Testis (tissue), 2 donors: ENCODE measurements at regions not wholly inside any gene's neighbourhood (a gene's known extent, or its start where the extent isn't known, plus 50 kb on each side); places are given as distances from the start of the nearest gene placed in this dataset.

Experiments used
- DNase-seq: peaks from one replicate; pipeline ENCODE4 v3.0.0-alpha.2; 2019
- H3K27ac ChIP-seq, 2 donors: fragments of 200-600 bp; sonication (generic); one replicate each; pipeline ENCODE4 v1.5.1; 2019
- H3K27me3 ChIP-seq: fragments of 200-600 bp; sonication (generic); one replicate; pipeline ENCODE4 v1.5.1; 2019
- H3K36me3 ChIP-seq: fragments of 200-600 bp; sonication (generic); one replicate; pipeline ENCODE4 v1.5.1; 2017; ENCODE audit warnings: low read depth; ENCODE audit errors: missing control alignments
- H3K4me1 ChIP-seq: fragments of 200-600 bp; sonication (generic); one replicate; pipeline ENCODE4 v1.5.1; 2019
- H3K4me3 ChIP-seq, 2 donors: fragments of 200-600 bp; sonication (generic); one replicate each; pipeline ENCODE4 v1.5.1; 2017 to 2019
- H3K9me3 ChIP-seq: fragments of 200-600 bp; sonication (generic); one replicate; pipeline ENCODE4 v1.5.1; 2017
- CTCF ChIP-seq, 3 experiments: fragments of 450-650 bp in 2 of 3; fragments of 200-600 bp in 1 of 3; sonication (generic) in 1 of 3; IDR thresholded peaks; one replicate each; pipeline ENCODE4 v1.5.1; 2016 to 2019; ENCODE audit warnings: antibody characterized with exemption in 3 of 3, mild to moderate bottlenecking in 2 of 3, moderate library complexity in 1 of 3
- POLR2A ChIP-seq: fragments of 450-650 bp; IDR thresholded peaks from one replicate; pipeline ENCODE4 v1.6.1; 2017; ENCODE audit warnings: antibody characterized with exemption, mild to moderate bottlenecking, moderate library complexity
- WGBS, 2 donors: methylation state at CpG; one replicate each; pipeline ENCODE4 v1.1.5; 2018; 5-methylcytosine and 5-hydroxymethylcytosine counted together
- intact Hi-C: fragments of 100-400 bp; cut with DNase I; formaldehyde crosslinking; loops from one replicate; pipeline ENCODE4 v1.15.1; 2023; ENCODE audit warnings: low total_unique reads

GRCh38 chr14:101068313-101069227 is 165.0 kb upstream of the RTL1 start:
- no peaks in the 10 kb centered on the region for H3K27me3 ChIP-seq
- no peak overlapping the region for H3K4me3 ChIP-seq
- H3K4me1 ChIP-seq, result no peaks in the 10 kb centered on the region
- H3K9me3 ChIP-seq, result no peaks in the 10 kb centered on the region
- intact Hi-C loops, result no loop called here
- 84% methylated on average over 34 of the region's 34 CpGs for WGBS, 2 donors
- no peak for TF ChIP-seq POLR2A
- DNase-seq, result no peak
- no peak overlapping the region for H3K27ac ChIP-seq
- H3K36me3 ChIP-seq, result no peaks in the 10 kb centered on the region

GRCh38 chr14:101069228-101069549 is 165.7 kb upstream of the RTL1 start:
- peak; percentile 7 for DNase-seq
- WGBS, 2 donors, result 87 to 91% methylated on average over 7 to 8 of the region's 8 CpGs
- H3K27me3 ChIP-seq, result no peaks in the 10 kb centered on the region
- no peaks in the 10 kb centered on the region for H3K4me1 ChIP-seq
- no peaks in the 10 kb centered on the region for H3K36me3 ChIP-seq
- H3K9me3 ChIP-seq, result no peaks in the 10 kb centered on the region
- TF ChIP-seq POLR2A (no peak), CTCF (IDR thresholded peaks at IDR 0.05) (no peak)
- H3K27ac ChIP-seq, result no peak overlapping the region
- no peak overlapping the region for H3K4me3 ChIP-seq
- intact Hi-C loops, result no loop called here

GRCh38 chr14:101069666-101070362 is 166.3 kb upstream of the RTL1 start:
- DNase-seq, result peak; percentile 6
- Histone ChIP-seq H3K27ac (no peak overlapping the region), H3K27me3 (no peaks in the 10 kb centered on the region), H3K4me3 (no peak overlapping the region), H3K4me1 (no peaks in the 10 kb centered on the region), H3K9me3 (no peaks in the 10 kb centered on the region), H3K36me3 (no peaks in the 10 kb centered on the region)
- TF ChIP-seq CTCF (IDR thresholded peaks at IDR 0.05) (no peak), POLR2A (no peak)
- intact Hi-C loops, result no loop called here
- WGBS, 2 donors, result 90 to 94% methylated on average over 9 to 11 of the region's 11 CpGs

- Histone ChIP-seq H3K4me3 (no peak overlapping the region), H3K9me3 (no peaks in the 10 kb centered on the region), H3K27ac (no peak overlapping the region), H3K4me1 (no peaks in the 10 kb centered on the region), H3K36me3 (no peaks in the 10 kb centered on the region), H3K27me3 (no peaks in the 10 kb centered on the region)
- TF ChIP-seq POLR2A (no peak), CTCF (IDR thresholded peaks at IDR 0.05) (no peak)
- intact Hi-C loops, result no loop called here
- 89 to 92% methylated on average over 7 to 16 of the region's 16 CpGs for WGBS, 2 donors
- DNase-seq, result peak; percentile 7
Measured at GRCh38 chr14:101070540-101071492, 167.3 kb upstream of the RTL1 start.

- intact Hi-C loops, result no loop called here
- Histone ChIP-seq H3K27ac (no peak overlapping the region), H3K36me3 (no peaks in the 10 kb centered on the region), H3K9me3 (no peaks in the 10 kb centered on the region), H3K4me3 (no peak overlapping the region), H3K27me3 (no peaks in the 10 kb centered on the region), H3K4me1 (no peaks in the 10 kb centered on the region)
- DNase-seq, result peak; percentile 11
- WGBS, 2 donors, result 59 to 70% methylated on average over 12 of the region's 12 CpGs
- TF ChIP-seq POLR2A (no peak), CTCF (IDR thresholded peaks at IDR 0.05) (no peak)
Measured at GRCh38 chr14:101071493-101071906, 168.0 kb upstream of the RTL1 start.
